ENCODE measurements at regions not wholly inside any gene's neighbourhood (a gene's known extent, or its start where the extent isn't known, plus 50 kb on each side); places are given as distances from the start of the nearest gene placed in this dataset.

- Histone ChIP-seq H3K27ac (no peak overlapping the region), H3K79me2 (ENCODE audit: insufficient read depth) (no peaks in the 10 kb centered on the region), H3K36me3 (ENCODE audit: low read depth) (no peaks in the 10 kb centered on the region), H3K9me3 (ENCODE audit: low read depth) (no peaks in the 10 kb centered on the region), H4K20me1 (ENCODE audit: insufficient read depth) (no peaks in the 10 kb centered on the region), H3K9me2 (ENCODE audit: insufficient read depth) (no peaks in the 10 kb centered on the region), H3K4me3 (no peak overlapping the region), H3K27me3 (replicated peaks; ENCODE audit: insufficient read depth) (no peaks in the 10 kb centered on the region), H3K4me1 (ENCODE audit: insufficient read depth) (no peaks in the 10 kb centered on the region), H2AFZ (no peak overlapping the region), H3F3A (ENCODE audit: insufficient read depth) (no peaks in the 10 kb centered on the region), H3K9ac (no peak overlapping the region), H3K4me2 (ENCODE audit: unreplicated experiment) (no peak overlapping the region)
- in situ Hi-C loops (cut with MboI) = no loop called here
- 80 to 100% methylated on average over 1 of the region's 1 CpG for WGBS, 2 experiments (ENCODE audit: low coverage in 1 of 2, low lambda C conversion rate in 2 of 2, missing lambda C conversion rate in 2 of 2)
- no peak for DNase-seq
- no peak for TF ChIP-seq EZH2phosphoT487 (IDR thresholded peaks at IDR 0.05; ENCODE audit: insufficient read depth, low read depth)
- TF ChIP-seq EZH2 (IDR thresholded peaks at IDR 0.05; ENCODE audit: insufficient read depth, poor library complexity, severe bottlenecking) = no peak
Measured at GRCh38 chrX:15926622-15927021, 72.0 kb upstream of the AP1S2 start.

- in situ Hi-C loops (cut with MboI) = no loop called here
- no peak overlapping the region for H3K27ac ChIP-seq
- no peaks in the 10 kb centered on the region for H3K27me3 ChIP-seq (replicated peaks; ENCODE audit: insufficient read depth)
- H3K9me2 ChIP-seq (ENCODE audit: insufficient read depth) = no peaks in the 10 kb centered on the region
- H3K79me2 ChIP-seq (ENCODE audit: insufficient read depth) = no peaks in the 10 kb centered on the region
- no peaks in the 10 kb centered on the region for H4K20me1 ChIP-seq (ENCODE audit: insufficient read depth)
- H3K4me1 ChIP-seq (ENCODE audit: insufficient read depth) = no peaks in the 10 kb centered on the region
- no peaks in the 10 kb centered on the region for H3K9me3 ChIP-seq (ENCODE audit: low read depth)
- DNase-seq = no peak
- no peak overlapping the region for H2AFZ ChIP-seq
- no peak overlapping the region for H3K9ac ChIP-seq
- no peaks in the 10 kb centered on the region for H3F3A ChIP-seq (ENCODE audit: insufficient read depth)
- TF ChIP-seq EZH2phosphoT487 (IDR thresholded peaks at IDR 0.05; ENCODE audit: insufficient read depth, low read depth) (no peak), EZH2 (IDR thresholded peaks at IDR 0.05; ENCODE audit: insufficient read depth, poor library complexity, severe bottlenecking) (no peak)
- WGBS, 2 experiments (ENCODE audit: low coverage in 1 of 2, low lambda C conversion rate in 2 of 2, missing lambda C conversion rate in 2 of 2) = 42 to 56% methylated on average over 1 of the region's 1 CpG
- H3K4me3 ChIP-seq = no peak overlapping the region
- H3K4me2 ChIP-seq (ENCODE audit: unreplicated experiment) = no peak overlapping the region
- H3K36me3 ChIP-seq (ENCODE audit: low read depth) = no peaks in the 10 kb centered on the region
Measured at GRCh38 chrX:15918003-15918402, 63.4 kb upstream of the AP1S2 start.

GRCh38 chrX:15916704-15917084, 62.1 kb upstream of the AP1S2 start:
- Histone ChIP-seq H3F3A (ENCODE audit: insufficient read depth) (no peaks in the 10 kb centered on the region), H3K27me3 (replicated peaks; ENCODE audit: insufficient read depth) (no peaks in the 10 kb centered on the region), H3K9me3 (ENCODE audit: low read depth) (no peaks in the 10 kb centered on the region), H3K79me2 (ENCODE audit: insufficient read depth) (no peaks in the 10 kb centered on the region), H3K9ac (no peak overlapping the region), H4K20me1 (ENCODE audit: insufficient read depth) (no peaks in the 10 kb centered on the region), H3K36me3 (ENCODE audit: low read depth) (no peaks in the 10 kb centered on the region), H3K4me3 (no peak overlapping the region), H3K9me2 (ENCODE audit: insufficient read depth) (no peaks in the 10 kb centered on the region), H3K27ac (no peak overlapping the region), H3K4me1 (ENCODE audit: insufficient read depth) (no peaks in the 10 kb centered on the region), H3K4me2 (ENCODE audit: unreplicated experiment) (no peak overlapping the region), H2AFZ (no peak overlapping the region)
- in situ Hi-C loops (cut with MboI) = no loop called here
- 68 to 71% methylated on average over 4 of the region's 4 CpGs for WGBS, 2 experiments (ENCODE audit: low coverage in 1 of 2, low lambda C conversion rate in 2 of 2, missing lambda C conversion rate in 2 of 2)
- TF ChIP-seq EZH2phosphoT487 (IDR thresholded peaks at IDR 0.05; ENCODE audit: insufficient read depth, low read depth) = no peak
- TF ChIP-seq EZH2 (IDR thresholded peaks at IDR 0.05; ENCODE audit: insufficient read depth, poor library complexity, severe bottlenecking) = no peak
- no peak for DNase-seq

GRCh38 chrX:15915959-15916703, 61.5 kb upstream of the AP1S2 start:
- Histone ChIP-seq H3K27ac (no peak overlapping the region), H3K9me3 (ENCODE audit: low read depth) (no peaks in the 10 kb centered on the region), H3K4me1 (ENCODE audit: insufficient read depth) (no peaks in the 10 kb centered on the region), H2AFZ (no peak overlapping the region), H3K4me3 (no peak overlapping the region), H3K9me2 (ENCODE audit: insufficient read depth) (no peaks in the 10 kb centered on the region), H3K79me2 (ENCODE audit: insufficient read depth) (no peaks in the 10 kb centered on the region), H3K36me3 (ENCODE audit: low read depth) (no peaks in the 10 kb centered on the region), H3K4me2 (ENCODE audit: unreplicated experiment) (no peak overlapping the region), H3K27me3 (replicated peaks; ENCODE audit: insufficient read depth) (no peaks in the 10 kb centered on the region), H4K20me1 (ENCODE audit: insufficient read depth) (no peaks in the 10 kb centered on the region), H3K9ac (no peak overlapping the region), H3F3A (ENCODE audit: insufficient read depth) (no peaks in the 10 kb centered on the region)
- no peak for DNase-seq
- in situ Hi-C loops (cut with MboI) = no loop called here
- 87 to 97% methylated on average over 5 of the region's 5 CpGs for WGBS, 2 experiments (ENCODE audit: low coverage in 1 of 2, low lambda C conversion rate in 2 of 2, missing lambda C conversion rate in 2 of 2)
- TF ChIP-seq EZH2 (IDR thresholded peaks at IDR 0.05; ENCODE audit: insufficient read depth, poor library complexity, severe bottlenecking) = no peak
- no peak for TF ChIP-seq EZH2phosphoT487 (IDR thresholded peaks at IDR 0.05; ENCODE audit: insufficient read depth, low read depth)

Measured in GM23248 (cell line).